ENCODE measurements at regions not wholly inside any gene's neighbourhood (a gene's known extent, or its start where the extent isn't known, plus 50 kb on each side); places are given as distances from the start of the nearest gene placed in this dataset.
"Not testable (repeated sequence)": the region's sequence is repeated elsewhere in the genome, so short reads cannot be mapped to it uniquely, and the experiment has no call there.

GRCh38 chr4:3945511-3946290, 179.5 kb downstream of the ADRA2C start:
- no peak for ATAC-seq
- no peak for TF ChIP-seq GLIS3 (CRISPR knock-in tag; IDR thresholded peaks at IDR 0.05)
- TF ChIP-seq CSRNP3 (CRISPR knock-in tag; IDR thresholded peaks at IDR 0.05) = no peak
- no peak for TF ChIP-seq TCF4 (CRISPR knock-in tag; IDR thresholded peaks at IDR 0.05; ENCODE audit: borderline replicate concordance)
- TF ChIP-seq ZNF8 (CRISPR knock-in tag; IDR thresholded peaks at IDR 0.05) = no peak
- TF ChIP-seq ZFP3 (CRISPR knock-in tag; IDR thresholded peaks at IDR 0.05) = no peak
- TF ChIP-seq TOX (CRISPR knock-in tag; IDR thresholded peaks at IDR 0.05; ENCODE audit: borderline replicate concordance) = no peak
- no peak for TF ChIP-seq ZFP30 (CRISPR knock-in tag; IDR thresholded peaks at IDR 0.05)
- TF ChIP-seq PATZ1 (CRISPR knock-in tag; IDR thresholded peaks at IDR 0.05; ENCODE audit: borderline replicate concordance) = no peak
- TF ChIP-seq ISL1 (CRISPR knock-in tag; IDR thresholded peaks at IDR 0.05) = no peak
- TF ChIP-seq SNAI2 (CRISPR knock-in tag; IDR thresholded peaks at IDR 0.05) = no peak
- no peak for TF ChIP-seq ZNF565 (CRISPR knock-in tag; conservative IDR thresholded peaks at IDR 0.05; ENCODE audit: low read depth)
- no peak for TF ChIP-seq CREB5 (CRISPR knock-in tag; IDR thresholded peaks at IDR 0.05; ENCODE audit: low read depth)
- TF ChIP-seq CSDC2 (CRISPR knock-in tag; IDR thresholded peaks at IDR 0.05) = no peak
- no peak for TF ChIP-seq RARB (CRISPR knock-in tag; IDR thresholded peaks at IDR 0.05)
- no peak for TF ChIP-seq TSHZ2 (CRISPR knock-in tag; IDR thresholded peaks at IDR 0.05)
- TF ChIP-seq ESRRG (CRISPR knock-in tag; IDR thresholded peaks at IDR 0.05) = no peak
- TF ChIP-seq ZNF70 (CRISPR knock-in tag; IDR thresholded peaks at IDR 0.05) = no peak
- no peak for TF ChIP-seq OSR1 (CRISPR knock-in tag; IDR thresholded peaks at IDR 0.05)

GRCh38 chr4:3946553-3946952, 180.4 kb downstream of the ADRA2C start:
- ATAC-seq = not testable (repeated sequence)

- ATAC-seq = not testable (repeated sequence)
Observed at GRCh38 chr4:3947761-3948160, 181.6 kb downstream of the ADRA2C start.

GRCh38 chr4:3948210-3948609, 182.0 kb downstream of the ADRA2C start:
- ATAC-seq = not testable (repeated sequence)

GRCh38 chr4:3949916-3950315, 183.7 kb downstream of the ADRA2C start:
- not testable (repeated sequence) for ATAC-seq

GRCh38 chr4:3952443-3953139, 186.4 kb downstream of the ADRA2C start:
- ATAC-seq = not testable (repeated sequence)

- ATAC-seq = not testable (repeated sequence)
Observed at GRCh38 chr4:3953140-3953489, 186.9 kb downstream of the ADRA2C start.
